ENCODE measurements at regions not wholly inside any gene's neighbourhood (a gene's known extent, or its start where the extent isn't known, plus 50 kb on each side); places are given as distances from the start of the nearest gene placed in this dataset.
"Not testable (repeated sequence)": the region's sequence is repeated elsewhere in the genome, so short reads cannot be mapped to it uniquely, and the experiment has no call there.

- no peak for DNase-seq
These were observed 72.1 kb downstream of the AKR1C4 start for GRCh38 chr10:5268743-5269142.

GRCh38 chr10:5269791-5270190 is 73.2 kb downstream of the AKR1C4 start:
- DNase-seq = no peak

GRCh38 chr10:5271526-5271925 is 74.9 kb downstream of the AKR1C4 start:
- no peak for DNase-seq

GRCh38 chr10:5272065-5272803 is 75.6 kb downstream of the AKR1C4 start:
- DNase-seq = no peak

- no peak for DNase-seq
These were observed 78.2 kb downstream of the AKR1C4 start for GRCh38 chr10:5274795-5275194.

- no peak for DNase-seq
These were observed 83.4 kb upstream of the UCN3 start for GRCh38 chr10:5281356-5281755.

- no peak for DNase-seq
These were observed 82.6 kb upstream of the UCN3 start for GRCh38 chr10:5282137-5282536.

GRCh38 chr10:5283305-5284158 is 81.2 kb upstream of the UCN3 start:
- DNase-seq = peak; percentile 57

GRCh38 chr10:5284311-5285057 is 80.3 kb upstream of the UCN3 start:
- DNase-seq = no peak

GRCh38 chr10:5285186-5285585 is 79.6 kb upstream of the UCN3 start:
- no peak for DNase-seq

GRCh38 chr10:5288359-5288758 is 76.4 kb upstream of the UCN3 start:
- DNase-seq = no peak

- DNase-seq = not testable (repeated sequence)
These were observed 75.5 kb upstream of the UCN3 start for GRCh38 chr10:5289228-5289627.

GRCh38 chr10:5291501-5292195 is 73.1 kb upstream of the UCN3 start:
- peak; percentile 57 for DNase-seq

GRCh38 chr10:5292196-5292735 is 72.5 kb upstream of the UCN3 start:
- peak; percentile 53 for DNase-seq

- not testable (repeated sequence) for DNase-seq
These were observed 71.8 kb upstream of the UCN3 start for GRCh38 chr10:5292970-5293369.

GRCh38 chr10:5293691-5294550 is 70.8 kb upstream of the UCN3 start:
- peak; percentile 79 for DNase-seq

- DNase-seq = no peak
These were observed 67.3 kb upstream of the UCN3 start for GRCh38 chr10:5297466-5297865.

GRCh38 chr10:5297996-5298395 is 66.8 kb upstream of the UCN3 start:
- no peak for DNase-seq

- DNase-seq = no peak
These were observed 64.8 kb upstream of the UCN3 start for GRCh38 chr10:5299950-5300349.

GRCh38 chr10:5303504-5303903 is 61.3 kb upstream of the UCN3 start:
- no peak for DNase-seq

- DNase-seq = no peak
These were observed 59.4 kb upstream of the UCN3 start for GRCh38 chr10:5305374-5305773.

- no peak for DNase-seq
These were observed 53.9 kb upstream of the UCN3 start for GRCh38 chr10:5310914-5311313.
